ENCODE measurements at regions not wholly inside any gene's neighbourhood (a gene's known extent, or its start where the extent isn't known, plus 50 kb on each side); places are given as distances from the start of the nearest gene placed in this dataset.
"Not testable (repeated sequence)": the region's sequence is repeated elsewhere in the genome, so short reads cannot be mapped to it uniquely, and the experiment has no call there.

DNA sequence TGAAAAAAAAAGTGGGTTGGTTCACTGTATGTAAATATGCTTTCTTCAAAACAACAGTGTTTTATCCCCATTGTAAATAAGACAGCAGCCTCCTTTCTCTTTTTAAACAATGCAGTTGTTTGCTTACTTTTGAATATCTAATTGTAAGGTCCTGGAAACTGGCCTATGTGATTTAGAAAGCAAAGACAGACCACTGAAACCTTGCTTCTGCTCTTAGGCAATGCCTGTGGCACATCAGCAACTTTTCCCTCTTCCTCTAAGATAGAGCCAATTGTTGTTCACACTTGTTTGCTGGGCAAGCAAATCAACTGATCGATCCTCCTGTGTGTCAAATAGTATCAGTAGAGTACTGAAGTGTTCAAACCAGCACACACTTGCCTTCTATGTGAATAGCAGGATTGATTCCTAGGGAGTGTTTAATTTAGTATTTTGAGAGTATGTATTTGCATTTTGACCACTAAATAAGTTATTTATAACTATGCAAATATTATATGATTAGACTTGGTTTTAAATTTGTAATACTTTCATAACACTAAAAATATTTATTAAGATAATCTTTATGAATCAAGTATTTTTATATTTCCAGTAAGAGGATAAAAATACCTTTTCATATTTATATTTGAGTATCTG, 55.4 kb upstream of the GRPR start:
- FAIRE-seq, result no peak

GRCh38 chrX:16063921-16064320, 59.4 kb upstream of the GRPR start:
- DNase-seq (ENCODE audit: low spot score in 2 of 2) (no peak), FAIRE-seq (no peak)

More for the DNA sequence above, 55.4 kb upstream of the GRPR start:
- no peak for DNase-seq (ENCODE audit: low spot score in 2 of 2)

- no peak for FAIRE-seq
- no peak for DNase-seq (ENCODE audit: low spot score in 2 of 2)
Observed at GRCh38 chrX:16063141-16063540, 60.2 kb upstream of the GRPR start.

DNA sequence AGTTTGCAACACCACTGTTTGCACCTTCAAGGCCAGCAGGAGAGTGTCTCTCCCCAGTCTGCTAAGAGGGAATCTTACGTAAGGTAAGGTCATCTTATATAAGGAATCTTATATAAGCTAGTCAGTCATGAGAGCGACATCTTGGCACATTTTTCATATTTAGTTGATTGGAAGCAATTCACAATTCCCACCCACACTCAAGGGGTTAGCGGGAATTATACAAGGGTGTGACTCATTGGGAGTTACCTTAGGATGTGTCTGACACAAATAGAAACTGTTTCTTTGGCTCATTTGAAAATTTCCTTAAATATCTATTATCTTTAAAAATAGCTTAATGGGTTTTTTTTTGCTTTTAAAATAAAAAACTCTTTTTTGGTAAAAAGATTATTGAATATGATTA, 62.1 kb upstream of the GRPR start:
- DNase-seq (ENCODE audit: low spot score in 2 of 2), result no peak
- no peak for FAIRE-seq

DNA sequence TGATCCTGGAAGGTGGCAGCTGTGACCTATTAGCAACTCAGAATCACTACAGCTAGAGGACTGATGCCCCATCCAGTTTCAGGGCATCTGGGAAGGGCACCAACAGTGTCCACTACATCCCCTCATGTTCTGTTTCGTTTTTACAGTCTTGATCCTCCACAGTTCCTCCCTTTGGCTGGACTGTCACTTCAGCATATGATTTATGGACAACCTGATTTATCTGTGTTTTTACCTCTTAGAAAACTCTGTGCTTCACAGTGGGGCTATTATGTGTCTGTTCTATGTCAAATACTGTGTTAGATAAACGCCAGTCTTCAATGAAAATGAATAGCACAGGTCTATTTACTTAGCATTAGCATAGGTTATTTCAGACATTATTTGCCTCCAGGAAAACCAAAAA, 63.1 kb upstream of the GRPR start:
- FAIRE-seq, result no peak
- no peak for DNase-seq (ENCODE audit: low spot score in 2 of 2)

DNA sequence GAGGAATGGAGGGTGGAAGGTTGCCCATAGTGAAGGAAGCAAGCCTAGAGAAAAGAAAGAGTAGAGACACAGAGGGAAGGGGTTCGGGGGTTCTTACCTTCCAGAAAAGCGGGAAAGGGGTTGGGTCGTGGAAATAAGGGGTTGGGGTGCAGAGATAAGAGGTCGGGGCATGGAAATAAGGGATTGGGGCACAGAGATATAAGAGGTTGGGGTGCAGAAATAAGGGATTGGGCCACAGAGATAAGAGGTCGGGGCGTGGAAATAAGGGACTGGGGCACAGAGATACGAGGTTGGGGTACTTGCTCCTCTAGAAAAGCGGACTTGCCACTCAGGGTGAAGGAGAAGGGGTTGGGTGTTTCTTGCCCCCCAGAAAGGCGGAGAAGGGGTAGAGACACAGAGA, 74.2 kb upstream of the GRPR start:
- not testable (repeated sequence) for DNase-seq (ENCODE audit: low spot score in 2 of 2); FAIRE-seq

- no peak for FAIRE-seq
- DNase-seq (ENCODE audit: low spot score in 2 of 2), result no peak
Observed at GRCh38 chrX:16042980-16043379, 80.4 kb upstream of the GRPR start.

GRCh38 chrX:16039834-16040233, 83.5 kb upstream of the GRPR start:
- FAIRE-seq, result no peak

GRCh38 chrX:16039363-16039762, 84.0 kb upstream of the GRPR start:
- FAIRE-seq (no peak), DNase-seq (ENCODE audit: low spot score in 2 of 2) (no peak)

More at GRCh38 chrX:16039834-16040233, 83.5 kb upstream of the GRPR start:
- no peak for DNase-seq (ENCODE audit: low spot score in 2 of 2)

DNA sequence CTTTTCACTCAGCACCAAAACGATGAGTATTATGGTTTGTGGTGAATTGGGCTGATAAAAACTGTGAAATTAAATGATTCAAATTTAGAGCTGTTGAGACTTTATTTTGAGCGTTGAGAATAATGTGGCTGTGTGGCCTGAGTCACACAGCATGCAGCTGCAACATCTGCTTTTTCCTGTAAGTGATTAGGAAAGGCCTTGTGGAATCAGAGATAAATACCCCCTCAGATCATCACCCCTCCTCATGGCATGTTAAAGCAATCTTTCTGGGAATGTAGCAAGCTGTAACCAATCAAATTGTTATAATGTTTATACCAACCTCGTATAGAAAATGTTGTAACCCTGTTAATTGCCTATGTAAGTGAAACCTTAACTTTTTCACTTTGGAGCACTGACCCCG, 90.0 kb upstream of the GRPR start:
- no peak for FAIRE-seq
- DNase-seq (ENCODE audit: low spot score in 2 of 2), result no peak

DNA sequence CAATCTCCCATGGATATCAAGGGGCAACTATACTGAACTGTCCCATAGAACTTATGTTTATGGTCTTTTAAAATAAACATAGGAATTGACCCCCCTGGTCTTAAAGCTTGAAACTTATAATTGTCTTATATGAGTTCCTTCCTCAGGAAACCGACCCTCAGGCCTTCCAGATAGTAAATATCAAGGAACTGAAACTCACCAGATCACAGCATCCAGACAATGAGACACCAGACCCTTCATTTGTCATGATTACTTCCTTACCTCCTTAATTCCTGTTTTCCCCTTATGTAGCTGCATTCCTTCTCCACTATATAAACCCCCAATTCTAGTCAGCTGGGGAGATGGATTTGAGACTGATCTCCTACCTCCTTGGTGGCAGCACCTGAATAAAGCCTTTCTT, 94.8 kb upstream of the GRPR start:
- FAIRE-seq (no peak), DNase-seq (ENCODE audit: low spot score in 2 of 2) (no peak)

GRCh38 chrX:16023790-16024734, 99.3 kb upstream of the GRPR start:
- FAIRE-seq, result no peak

DNA sequence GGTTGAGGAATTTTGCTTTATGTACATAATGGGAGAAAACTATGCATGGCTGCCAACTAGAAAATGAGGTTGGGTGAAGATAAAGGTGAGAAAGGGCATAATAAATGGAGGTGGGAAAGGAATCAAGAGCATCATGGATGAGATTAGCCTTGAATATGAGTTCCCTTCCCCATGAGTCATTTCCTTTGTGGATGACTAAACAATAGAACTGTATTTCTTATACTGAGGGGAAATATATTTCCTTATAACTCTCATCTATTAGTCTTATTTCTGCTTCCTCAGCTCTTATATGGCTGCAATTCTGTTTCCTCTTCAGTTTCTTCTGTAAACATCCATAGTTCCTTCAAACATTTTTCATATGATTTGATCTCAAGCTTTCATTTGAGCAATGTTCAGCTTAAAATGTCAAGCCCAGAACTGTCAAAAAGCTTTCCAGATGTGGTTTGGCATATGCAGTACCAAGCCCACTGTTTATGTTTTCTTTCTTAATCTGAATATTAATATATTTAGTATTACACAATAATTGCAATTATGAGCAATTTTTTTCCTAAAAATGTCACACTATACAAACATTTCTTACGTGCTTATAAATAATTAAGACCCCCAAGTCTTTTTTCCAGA, 100.7 kb upstream of the GRPR start:
- no peak for DNase-seq (ENCODE audit: low spot score in 2 of 2)
- no peak for FAIRE-seq

More at GRCh38 chrX:16023790-16024734, 99.3 kb upstream of the GRPR start:
- no peak for DNase-seq (ENCODE audit: low spot score in 2 of 2)

DNA sequence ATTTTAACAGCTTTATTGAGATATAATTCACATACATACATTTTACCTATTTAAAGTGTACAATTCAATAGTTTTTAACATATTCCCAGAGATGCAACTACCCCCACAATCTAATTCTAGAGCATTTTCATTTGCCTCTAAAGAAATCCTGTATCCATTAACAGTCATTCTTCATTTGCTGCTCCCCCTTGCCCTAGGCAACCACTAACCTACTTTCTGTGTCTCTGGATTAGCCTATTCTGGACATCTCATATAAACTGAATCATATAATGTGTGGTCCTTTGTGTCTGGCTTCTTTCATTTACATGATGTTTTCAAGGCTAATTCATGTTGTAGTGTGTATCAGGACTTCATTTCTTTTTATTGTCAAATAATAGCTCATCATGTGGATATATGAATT, 105.1 kb upstream of the GRPR start:
- no peak for FAIRE-seq
- DNase-seq (ENCODE audit: low spot score in 2 of 2), result no peak

GRCh38 chrX:16014171-16014570, 109.2 kb upstream of the GRPR start:
- FAIRE-seq, result no peak
- no peak for DNase-seq (ENCODE audit: low spot score in 2 of 2)

- no peak for FAIRE-seq
- DNase-seq (ENCODE audit: low spot score in 2 of 2), result no peak
Observed at GRCh38 chrX:16012250-16012649, 111.1 kb upstream of the GRPR start.

DNA sequence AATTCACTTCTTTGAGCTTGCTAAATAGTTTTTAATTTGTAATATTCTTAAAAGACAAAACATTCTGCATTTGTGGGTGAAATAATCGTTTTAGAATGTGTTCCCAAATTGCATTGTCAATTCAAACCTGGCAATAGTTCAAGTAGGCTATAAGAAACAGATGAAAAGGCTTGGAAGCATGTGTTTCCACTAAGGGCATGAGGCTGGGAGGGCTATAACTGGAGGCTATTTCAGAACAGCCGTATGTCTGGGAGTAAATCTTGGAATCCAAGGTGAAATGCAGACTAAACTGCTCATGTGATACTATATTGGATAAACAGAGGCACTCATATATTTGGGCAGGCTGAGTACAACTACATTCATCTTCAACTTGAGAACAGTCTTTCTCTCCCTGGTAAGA, 117.4 kb upstream of the GRPR start:
- DNase-seq (ENCODE audit: low spot score in 2 of 2), result no peak
- FAIRE-seq, result no peak

DNA sequence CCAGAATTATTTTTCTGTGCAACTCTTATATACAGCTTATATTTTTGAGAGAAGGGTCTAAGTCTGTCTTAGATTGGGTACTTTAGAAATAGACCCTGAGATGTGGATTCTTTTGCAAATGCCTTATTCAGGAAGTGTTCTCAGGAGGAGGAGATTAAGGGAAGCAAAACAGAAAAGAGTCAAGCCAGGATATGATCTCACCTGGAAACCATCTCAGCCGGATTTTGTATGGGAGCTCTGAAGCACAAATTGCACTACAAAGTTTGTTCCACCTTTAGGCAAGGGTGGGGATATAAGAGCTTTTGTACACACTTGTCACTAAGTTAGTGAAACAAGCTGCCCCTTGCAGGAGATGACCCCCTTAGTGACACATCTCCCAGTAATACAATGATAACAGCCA, 121.2 kb upstream of the GRPR start:
- FAIRE-seq (no peak), DNase-seq (ENCODE audit: low spot score in 2 of 2) (no peak)

GRCh38 chrX:15998350-15998749, 125.0 kb upstream of the GRPR start:
- DNase-seq (ENCODE audit: low spot score in 2 of 2) (no peak), FAIRE-seq (no peak)

- FAIRE-seq (no peak), DNase-seq (ENCODE audit: low spot score in 2 of 2) (no peak)
Observed at GRCh38 chrX:15989716-15990115, 133.6 kb upstream of the GRPR start.
